Endothelial cell of umbilical vein (primary cell): ENCODE measurements at regions not wholly inside any gene's neighbourhood (a gene's known extent, or its start where the extent isn't known, plus 50 kb on each side); places are given as distances from the start of the nearest gene placed in this dataset.

Experiments used
- EZH2 ChIP-seq: IDR thresholded peaks from 2 replicates; pipeline ENCODE4 v1.6.1; 2012; ENCODE audit warnings: borderline replicate concordance, low read depth, mild to moderate bottlenecking, moderate library complexity, low read length, inconsistent platforms; ENCODE audit not compliant: severe bottlenecking
- MAX ChIP-seq: IDR thresholded peaks from 2 replicates; pipeline ENCODE4 v1.6.1; 2011; ENCODE audit not compliant: insufficient read depth, insufficient read length
- MYC ChIP-seq: IDR thresholded peaks from one replicate; pipeline ENCODE4 v1.6.1; 2011; ENCODE audit warnings: mild to moderate bottlenecking, low read depth, low read length
- POLR2A ChIP-seq: IDR thresholded peaks from 2 replicates; pipeline ENCODE4 v1.6.1; 2012; ENCODE audit warnings: low read depth, mild to moderate bottlenecking, control low read depth, low read length
- POLR2AphosphoS5 ChIP-seq: IDR thresholded peaks from 2 replicates; pipeline ENCODE4 v1.6.1; 2012; ENCODE audit warnings: low read depth, mild to moderate bottlenecking, control low read depth, low read length, moderate library complexity; ENCODE audit not compliant: insufficient read depth
- TF ChIP-seq, protein P1 (sequence below), 2 donors: IDR thresholded peaks; 1 replicate in 1 of 2; 2 replicates in 1 of 2; pipeline ENCODE4 v1.5.1; 2011; ENCODE audit warnings: low read length in 2 of 2, mild to moderate bottlenecking in 2 of 2, moderate library complexity in 2 of 2, control low read depth in 1 of 2, inconsistent platforms in 1 of 2, low read depth in 1 of 2; ENCODE audit not compliant: insufficient read depth in 1 of 2; ENCODE audit errors: extremely low read depth in 1 of 2

- TF ChIP-seq, protein P1, sequence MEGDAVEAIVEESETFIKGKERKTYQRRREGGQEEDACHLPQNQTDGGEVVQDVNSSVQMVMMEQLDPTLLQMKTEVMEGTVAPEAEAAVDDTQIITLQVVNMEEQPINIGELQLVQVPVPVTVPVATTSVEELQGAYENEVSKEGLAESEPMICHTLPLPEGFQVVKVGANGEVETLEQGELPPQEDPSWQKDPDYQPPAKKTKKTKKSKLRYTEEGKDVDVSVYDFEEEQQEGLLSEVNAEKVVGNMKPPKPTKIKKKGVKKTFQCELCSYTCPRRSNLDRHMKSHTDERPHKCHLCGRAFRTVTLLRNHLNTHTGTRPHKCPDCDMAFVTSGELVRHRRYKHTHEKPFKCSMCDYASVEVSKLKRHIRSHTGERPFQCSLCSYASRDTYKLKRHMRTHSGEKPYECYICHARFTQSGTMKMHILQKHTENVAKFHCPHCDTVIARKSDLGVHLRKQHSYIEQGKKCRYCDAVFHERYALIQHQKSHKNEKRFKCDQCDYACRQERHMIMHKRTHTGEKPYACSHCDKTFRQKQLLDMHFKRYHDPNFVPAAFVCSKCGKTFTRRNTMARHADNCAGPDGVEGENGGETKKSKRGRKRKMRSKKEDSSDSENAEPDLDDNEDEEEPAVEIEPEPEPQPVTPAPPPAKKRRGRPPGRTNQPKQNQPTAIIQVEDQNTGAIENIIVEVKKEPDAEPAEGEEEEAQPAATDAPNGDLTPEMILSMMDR (IDR thresholded peaks at IDR 0.05; ENCODE audit: extremely low read depth in 1 of 2, insufficient read depth in 1 of 2, low read depth in 1 of 2, low read length in 2 of 2), result no peak
- no peak for TF ChIP-seq POLR2A
- no peak for TF ChIP-seq MYC
- no peak for TF ChIP-seq MAX
- no peak for TF ChIP-seq POLR2AphosphoS5
- no peak for TF ChIP-seq EZH2
Observed at GRCh38 chr4:63965875-63966274, 443.4 kb downstream of the TECRL start.
